Glutamatergic neuron (in vitro differentiated cells): ENCODE measurements at regions not wholly inside any gene's neighbourhood (a gene's known extent, or its start where the extent isn't known, plus 50 kb on each side); places are given as distances from the start of the nearest gene placed in this dataset.

Experiments
- DNase-seq: peaks from one replicate; pipeline ENCODE4 v3.0.0; 2022
- H3K27ac Mint-ChIP-seq: one replicate; pipeline ENCODE4 v1.8.0; 2020; ENCODE audit warnings: mild to moderate bottlenecking, mixed read lengths, inconsistent platforms; ENCODE audit not compliant: unreplicated experiment
- H3K27me3 Mint-ChIP-seq: one replicate; pipeline ENCODE4 v1.8.0; 2020; ENCODE audit warnings: mild to moderate bottlenecking, moderate library complexity, mixed read lengths, inconsistent platforms; ENCODE audit not compliant: unreplicated experiment
- H3K36me3 Mint-ChIP-seq: one replicate; pipeline ENCODE4 v1.8.0; 2020; ENCODE audit warnings: mild to moderate bottlenecking, mixed read lengths, inconsistent platforms; ENCODE audit not compliant: unreplicated experiment
- H3K4me1 Mint-ChIP-seq: one replicate; pipeline ENCODE4 v1.8.0; 2020; ENCODE audit warnings: mild to moderate bottlenecking, low read depth, mixed read lengths, inconsistent platforms; ENCODE audit not compliant: unreplicated experiment
- H3K4me3 Mint-ChIP-seq: one replicate; pipeline ENCODE4 v1.8.0; 2020; ENCODE audit warnings: mild to moderate bottlenecking, mixed read lengths, inconsistent platforms; ENCODE audit not compliant: unreplicated experiment
- H3K9me3 Mint-ChIP-seq: one replicate; pipeline ENCODE4 v1.8.0; 2020; ENCODE audit warnings: mild to moderate bottlenecking, moderate library complexity, mixed read lengths, inconsistent platforms; ENCODE audit not compliant: unreplicated experiment
- CTCF ChIP-seq: fragments of 200-600 bp; sonication (generic); IDR thresholded peaks from one replicate; pipeline ENCODE4 v1.5.0; 2021; ENCODE audit not compliant: partially characterized antibody, unreplicated experiment

DNA sequence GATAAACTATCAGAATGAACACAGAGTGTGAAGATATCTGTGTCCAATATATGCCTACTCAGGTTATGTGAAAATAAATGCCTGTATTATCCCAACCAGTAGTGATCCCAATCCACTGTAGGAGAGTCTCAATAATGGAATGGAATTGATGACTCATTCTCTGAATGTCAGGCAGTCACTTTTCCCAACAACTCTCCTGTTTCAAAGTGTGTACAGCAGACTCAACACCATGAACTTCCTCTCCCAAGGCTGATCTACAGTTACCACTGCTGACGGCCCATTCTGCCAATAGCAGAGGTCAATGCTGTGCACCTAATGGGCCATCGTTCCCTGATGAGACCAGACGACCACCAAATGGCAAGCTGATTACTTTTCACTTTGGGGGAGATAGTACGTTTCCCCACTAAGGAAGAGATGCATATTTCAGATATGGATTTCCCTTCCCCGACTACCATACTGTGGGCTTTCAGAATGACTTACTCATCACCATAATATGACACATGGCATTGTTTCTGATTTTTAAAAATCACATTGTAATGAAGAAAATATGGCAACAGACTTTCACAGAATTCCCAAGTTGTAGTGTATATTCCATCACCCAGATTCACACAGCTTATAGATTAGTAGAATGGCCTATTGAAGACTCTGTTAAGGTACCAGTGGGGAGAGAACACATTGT is 601.7 kb upstream of the VRK2 start:
- no peaks in the 10 kb centered on the region for H3K27me3 Mint-ChIP-seq
- TF ChIP-seq CTCF: no peak
- DNase-seq: no peak
- H3K36me3 Mint-ChIP-seq: no peaks in the 10 kb centered on the region
- no peak overlapping the region for H3K27ac Mint-ChIP-seq
- H3K4me1 Mint-ChIP-seq: no peaks in the 10 kb centered on the region
- no peak overlapping the region for H3K4me3 Mint-ChIP-seq
- peaks cover 2% of the 10 kb centered on the region for H3K9me3 Mint-ChIP-seq

DNA sequence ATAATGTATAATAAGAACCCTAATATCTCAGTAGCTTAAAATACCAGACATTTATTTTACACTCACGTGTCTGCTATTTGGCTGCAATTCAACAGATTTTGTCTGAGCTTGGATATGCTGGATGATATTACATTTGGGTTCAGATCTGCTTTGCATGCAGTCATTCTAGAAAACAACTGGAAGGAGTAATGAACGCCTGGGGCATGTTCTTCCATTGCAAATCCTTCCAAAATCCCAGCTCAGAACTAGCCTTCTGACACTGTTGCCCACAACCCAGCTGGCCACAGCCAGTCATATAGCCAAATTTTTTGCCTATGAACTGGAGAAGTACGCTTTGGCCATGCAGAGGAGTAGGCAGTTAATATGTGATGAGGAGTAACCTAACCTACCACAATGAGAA is 597.8 kb upstream of the VRK2 start:
- Mint-ChIP-seq H3K27ac (no peak overlapping the region), H3K36me3 (no peaks in the 10 kb centered on the region), H3K4me3 (no peak overlapping the region), H3K27me3 (no peaks in the 10 kb centered on the region), H3K4me1 (peaks cover 11% of the 10 kb centered on the region), H3K9me3 (peaks cover 2% of the 10 kb centered on the region)
- no peak for DNase-seq
- no peak for TF ChIP-seq CTCF

DNA sequence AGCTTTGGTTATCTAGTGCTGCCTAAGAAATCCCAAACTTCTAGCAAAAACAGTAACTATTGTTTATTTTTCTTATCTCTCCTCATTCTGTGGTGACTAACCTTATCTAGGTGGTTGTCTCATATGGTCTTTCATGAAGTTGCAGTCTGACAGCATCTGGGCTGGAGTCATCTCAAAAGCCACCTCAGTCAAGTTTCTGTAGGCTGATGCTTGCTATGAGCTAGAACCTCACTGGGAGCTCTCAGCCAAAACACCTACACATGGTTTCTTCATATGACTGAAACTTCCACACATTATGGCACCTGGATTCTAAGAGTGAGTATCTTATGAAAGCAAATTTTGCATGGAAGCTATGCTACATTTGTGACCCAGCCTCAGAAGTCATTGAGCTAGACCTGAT is 596.4 kb upstream of the VRK2 start:
- TF ChIP-seq CTCF: no peak
- Mint-ChIP-seq H3K27me3 (no peaks in the 10 kb centered on the region), H3K27ac (no peak overlapping the region), H3K4me3 (no peak overlapping the region), H3K36me3 (no peaks in the 10 kb centered on the region), H3K9me3 (no peaks in the 10 kb centered on the region), H3K4me1 (peaks cover 11% of the 10 kb centered on the region)
- DNase-seq: no peak

GRCh38 chr2:57452634-57453033 is 594.0 kb upstream of the VRK2 start:
- no peak for TF ChIP-seq CTCF
- H3K9me3 Mint-ChIP-seq: no peaks in the 10 kb centered on the region
- peaks cover 11% of the 10 kb centered on the region for H3K4me1 Mint-ChIP-seq
- no peak overlapping the region for H3K4me3 Mint-ChIP-seq
- no peaks in the 10 kb centered on the region for H3K27me3 Mint-ChIP-seq
- no peak overlapping the region for H3K27ac Mint-ChIP-seq
- H3K36me3 Mint-ChIP-seq: no peaks in the 10 kb centered on the region
- no peak for DNase-seq

- H3K27me3 Mint-ChIP-seq: no peaks in the 10 kb centered on the region
- H3K4me3 Mint-ChIP-seq: no peak overlapping the region
- no peak overlapping the region for H3K27ac Mint-ChIP-seq
- no peak for DNase-seq
- no peaks in the 10 kb centered on the region for H3K9me3 Mint-ChIP-seq
- peak; percentile 13 for TF ChIP-seq CTCF
- peaks cover 11% of the 10 kb centered on the region for H3K4me1 Mint-ChIP-seq
- H3K36me3 Mint-ChIP-seq: no peaks in the 10 kb centered on the region
These were observed 592.7 kb upstream of the VRK2 start for GRCh38 chr2:57453945-57454344.
